SK-N-SH (cell line): ENCODE measurements at regions not wholly inside any gene's neighbourhood (a gene's known extent, or its start where the extent isn't known, plus 50 kb on each side); places are given as distances from the start of the nearest gene placed in this dataset.

Experiments used
- CTCF ChIA-PET: fragments of 300-600, 350-600 bp; formaldehyde crosslinking; extraction: SDS; loops from one replicate; lab custom pipeline; 2021; lab: Yijun Ruan, JAX
- POLR2A ChIA-PET: fragments of 350-600 bp; sonication (Branson Sonifier 250); formaldehyde crosslinking; extraction: SDS; loops from one replicate; lab custom pipeline; 2020; ENCODE audit warnings: antibody characterized with exemption, inconsistent platforms; lab: Yijun Ruan, JAX
- DNase-seq: peaks from one replicate; pipeline ENCODE4 v3.0.0; 2012
- H2AFZ ChIP-seq: fragments of 200-600 bp; sonication (generic); 2 replicates; pipeline ENCODE4 v1.8.1; 2016; ENCODE audit warnings: antibody characterized with exemption, mild to moderate bottlenecking, low read depth
- H3F3A ChIP-seq: fragments of 200-600 bp; sonication (generic); replicated peaks from 2 replicates; pipeline ENCODE3; 2016; ENCODE audit warnings: antibody characterized with exemption, mild to moderate bottlenecking; ENCODE audit not compliant: insufficient read depth
- H3K27ac ChIP-seq, 2 experiments: fragments of 200-500 bp in 1 of 2; fragments of 200-600 bp in 1 of 2; sonication (Bioruptor generic) in 1 of 2; sonication (generic), shearing (Covaris generic) in 1 of 2; 2 replicates each; pipeline versions ENCODE4 v1.5.1 to v1.6.1; 2014 to 2016; ENCODE audit warnings: low read depth in 2 of 2, inconsistent platforms in 1 of 2, low read length in 1 of 2, mild to moderate bottlenecking in 1 of 2, mixed read lengths in 1 of 2
- H3K27me3 ChIP-seq: fragments of 200-600 bp; sonication (generic), shearing (Covaris generic); 2 replicates; pipeline ENCODE4 v1.6.1; 2016; ENCODE audit warnings: mixed run types; ENCODE audit not compliant: insufficient read depth
- H3K36me3 ChIP-seq, 2 experiments: fragments of 200-500 bp in 1 of 2; fragments of 200-600 bp in 1 of 2; sonication (Bioruptor generic) in 1 of 2; sonication (generic) in 1 of 2; replicated peaks in 1 of 2; 2 replicates each; pipeline versions ENCODE3 to v1.5.1; 2014 to 2016; ENCODE audit warnings: low read length in 1 of 2, mild to moderate bottlenecking in 1 of 2; ENCODE audit not compliant: insufficient read depth in 2 of 2, control insufficient read depth in 1 of 2
- H3K4me1 ChIP-seq, 2 experiments: fragments of 200-500 bp in 1 of 2; fragments of 200-600 bp in 1 of 2; sonication (Bioruptor generic) in 1 of 2; sonication (generic), shearing (Covaris generic) in 1 of 2; 2 replicates each; pipeline versions ENCODE4 v1.5.1 to v1.6.1; 2014 to 2016; ENCODE audit warnings: low read depth in 1 of 2, low read length in 1 of 2, mixed run types in 1 of 2; ENCODE audit not compliant: insufficient read depth in 2 of 2, control insufficient read depth in 1 of 2
- H3K4me2 ChIP-seq: fragments of 200-600 bp; sonication (generic), shearing (Covaris generic); 2 replicates; pipeline ENCODE4 v1.6.1; 2017; ENCODE audit warnings: mixed run types
- H3K4me3 ChIP-seq, 2 experiments: fragments of 200-500 bp in 1 of 2; fragments of 200-600 bp in 1 of 2; sonication (Bioruptor generic) in 1 of 2; sonication (generic), shearing (Covaris generic) in 1 of 2; 2 replicates each; pipeline versions ENCODE4 v1.5.1 to v1.8.1; 2014 to 2016; ENCODE audit warnings: low read depth in 2 of 2, inconsistent platforms in 1 of 2, low read length in 1 of 2, mild to moderate bottlenecking in 1 of 2, mixed read lengths in 1 of 2, moderate library complexity in 1 of 2
- H3K79me2 ChIP-seq: fragments of 200-600 bp; sonication (generic); 2 replicates; pipeline ENCODE4 v1.8.1; 2017; ENCODE audit warnings: mild to moderate bottlenecking; ENCODE audit not compliant: insufficient read depth
- H3K9ac ChIP-seq: fragments of 200-600 bp; sonication (generic); 2 replicates; pipeline ENCODE4 v1.6.1; 2017; ENCODE audit warnings: mixed run types
- H3K9me2 ChIP-seq: fragments of 200-600 bp; sonication (generic); 2 replicates; pipeline ENCODE4 v1.6.1; 2017; ENCODE audit warnings: mixed run types
- H3K9me3 ChIP-seq: fragments of 200-600 bp; sonication (generic); 2 replicates; pipeline ENCODE4 v1.6.1; 2017; ENCODE audit warnings: mixed run types, mild to moderate bottlenecking, moderate library complexity
- H4K20me1 ChIP-seq: fragments of 200-600 bp; sonication (generic); 2 replicates; pipeline ENCODE4 v1.6.1; 2017; ENCODE audit warnings: mild to moderate bottlenecking, mixed run types; ENCODE audit not compliant: insufficient read depth
- CHD2 ChIP-seq: fragments of 150-350 bp; IDR thresholded peaks from 2 replicates; pipeline ENCODE4 v1.6.1; 2018; ENCODE audit warnings: low read length; ENCODE audit not compliant: partially characterized antibody
- EP300 ChIP-seq, 2 experiments: IDR thresholded peaks; 2 replicates each; pipeline versions ENCODE4 v1.4.0 to v1.6.1; 2012; ENCODE audit warnings: borderline replicate concordance in 1 of 2, low read depth in 1 of 2, low read length in 1 of 2
- FOXJ3 ChIP-seq: sonication (generic); formaldehyde crosslinking; IDR thresholded peaks from 2 replicates; pipeline ENCODE4 v1.5.1; 2020; ENCODE audit warnings: mild to moderate bottlenecking, missing genetic modification reagents
- FOXM1 ChIP-seq: IDR thresholded peaks from 2 replicates; pipeline ENCODE4 v1.4.0; 2012; ENCODE audit warnings: low read depth, mild to moderate bottlenecking
- GATA2 ChIP-seq: sonication (generic); formaldehyde crosslinking; IDR thresholded peaks from 2 replicates; pipeline ENCODE4 v1.5.0; 2020; ENCODE audit warnings: mild to moderate bottlenecking, missing genetic modification reagents
- MEF2A ChIP-seq: IDR thresholded peaks from 2 replicates; pipeline ENCODE4 v1.4.0; 2012; ENCODE audit warnings: low read depth, borderline replicate concordance
- NFIC ChIP-seq: IDR thresholded peaks from 2 replicates; pipeline ENCODE4 v1.4.0; 2012; ENCODE audit warnings: borderline replicate concordance
- RCOR1 ChIP-seq: fragments of 150-350 bp; IDR thresholded peaks from 2 replicates; pipeline ENCODE4 v1.6.1; 2017; ENCODE audit warnings: antibody characterized with exemption, low read length
- SIN3A ChIP-seq: IDR thresholded peaks from 2 replicates; pipeline ENCODE4 v1.6.1; 2012; ENCODE audit warnings: low read depth, mild to moderate bottlenecking, low read length, moderate library complexity, borderline replicate concordance
- TAF1 ChIP-seq: IDR thresholded peaks from 2 replicates; pipeline ENCODE4 v1.6.1; 2012; ENCODE audit warnings: low read depth, mild to moderate bottlenecking, low read length, moderate library complexity, borderline replicate concordance
- TCF12 ChIP-seq: IDR thresholded peaks from 2 replicates; pipeline ENCODE4 v1.4.0; 2012
- YY1 ChIP-seq: IDR thresholded peaks from 2 replicates; pipeline ENCODE4 v1.4.0; 2012; ENCODE audit warnings: low read depth, mild to moderate bottlenecking
- WGBS: methylation state at CpG from one replicate; pipeline ENCODE4 v1.1.6; 2017; ENCODE audit warnings: low lambda C conversion rate; 5-methylcytosine and 5-hydroxymethylcytosine counted together
- TF ChIP-seq, protein P1 (sequence below): IDR thresholded peaks from 2 replicates; pipeline ENCODE4 v1.4.0; 2012; ENCODE audit warnings: low read depth, borderline replicate concordance
- TF ChIP-seq, protein P2 (sequence below): IDR thresholded peaks from 2 replicates; pipeline ENCODE4 v1.6.1; 2012; ENCODE audit warnings: mild to moderate bottlenecking, low read depth, low read length, moderate library complexity

DNA sequence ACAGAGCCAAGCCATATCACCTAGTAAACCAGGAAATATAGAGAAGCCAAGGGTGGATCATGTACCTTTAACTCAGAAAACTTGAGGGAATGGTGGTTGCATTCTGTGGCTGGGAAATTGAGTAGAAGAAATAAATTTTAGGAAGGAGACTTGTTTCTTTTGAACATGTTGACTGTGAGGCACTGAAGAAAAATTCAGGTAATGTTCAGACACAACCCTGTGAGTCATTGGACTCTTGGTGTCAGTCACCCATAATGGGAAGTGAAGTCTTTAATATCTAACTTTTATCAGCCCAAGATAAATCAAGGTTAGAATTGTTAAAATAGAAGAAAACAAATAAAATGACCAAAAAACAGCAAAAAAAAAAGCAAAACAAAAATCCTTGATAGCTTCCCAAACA lies 98.8 kb upstream of the GRIK2 start (continued):
- TF ChIP-seq TAF1 = no peak

DNA sequence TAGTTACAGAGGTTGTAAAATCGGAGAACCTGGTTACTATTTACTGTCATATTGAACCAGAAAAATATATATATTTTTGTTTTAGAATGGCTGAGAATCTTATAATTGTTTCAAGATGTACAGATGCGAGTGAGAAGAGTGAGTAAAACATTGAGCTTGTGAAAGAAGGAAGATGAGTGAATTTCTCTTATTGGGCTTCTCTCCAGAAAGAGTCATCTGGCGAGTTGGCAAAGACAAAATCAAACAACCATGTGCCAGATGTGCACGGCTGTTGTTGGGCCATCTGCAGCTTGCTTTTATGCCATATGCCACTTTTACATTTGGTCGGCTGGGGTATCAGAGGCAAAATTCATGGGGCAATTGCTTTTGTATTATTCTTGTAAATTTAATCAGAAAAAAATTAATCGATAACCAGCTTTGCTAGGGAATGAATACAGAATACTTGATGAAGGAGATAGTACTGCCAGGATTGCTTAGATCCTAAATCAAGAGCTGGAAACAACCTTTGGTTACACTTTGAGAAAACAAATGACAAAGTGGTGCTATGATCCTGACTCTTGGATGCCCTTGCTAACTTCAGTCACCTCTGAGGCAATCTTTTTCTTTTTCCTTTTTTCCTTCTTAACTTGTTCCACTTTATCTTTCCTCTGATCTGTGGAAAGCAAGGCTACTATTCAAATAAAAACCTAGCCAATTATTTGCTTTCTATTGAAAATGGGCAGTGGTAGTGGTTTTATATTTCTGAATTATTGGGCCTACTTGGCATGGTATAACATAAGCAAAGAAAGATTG lies 97.1 kb upstream of the GRIK2 start:
- no peaks in the 10 kb centered on the region for H3F3A ChIP-seq
- H3K9ac ChIP-seq = no peak overlapping the region
- no peak overlapping the region for H3K4me3 ChIP-seq
- H3K27ac ChIP-seq = peak overlapping the region in 1 of 2 experiments; percentile 50; a peak in 2 of 4 replicates
- no peaks in the 10 kb centered on the region for H4K20me1 ChIP-seq
- 4% methylated on average over 6 of the region's 6 CpGs for WGBS
- peak; percentile 72 for TF ChIP-seq RCOR1
- 0 out of 2 replicates have a peak, but pooled peaks have one; percentile 30 for TF ChIP-seq TCF12
- peak; percentile 25; the same call in 1 of the 2 replicates for TF ChIP-seq GATA2 (CRISPR knock-in tag)
- TF ChIP-seq EP300 (IDR thresholded peaks at IDR 0.05; ENCODE audit: borderline replicate concordance in 1 of 2, low read depth in 1 of 2, low read length in 1 of 2) = peak in 1 of 2 experiments; percentile 80; a peak in 2 of 4 replicates
- TF ChIP-seq NFIC = no peak
- TF ChIP-seq CHD2 = peak; percentile 74
- TF ChIP-seq MEF2A = no peak
- TF ChIP-seq, all 33 proteins: peak for 5
- Histone ChIP-seq H3K4me2 (no peak overlapping the region), H2AFZ (no peak overlapping the region), H3K4me1 (peaks cover 0 to 2% of the 10 kb centered on the region in 2 experiments; a peak in 1 of 4 replicates), H3K79me2 (no peaks in the 10 kb centered on the region), H3K36me3 (no peaks in the 10 kb centered on the region), H3K9me3 (no peaks in the 10 kb centered on the region), H3K9me2 (no peaks in the 10 kb centered on the region), H3K27me3 (no peaks in the 10 kb centered on the region)
- ChIA-PET CTCF (interaction anchor here (1.0 kb wide), 1 partner anchor 21 kb away, joined by 3 read pairs; no protein-coding TSS in a partner anchor), POLR2A (no interaction called here)
- peak; percentile 41 for DNase-seq

DNA sequence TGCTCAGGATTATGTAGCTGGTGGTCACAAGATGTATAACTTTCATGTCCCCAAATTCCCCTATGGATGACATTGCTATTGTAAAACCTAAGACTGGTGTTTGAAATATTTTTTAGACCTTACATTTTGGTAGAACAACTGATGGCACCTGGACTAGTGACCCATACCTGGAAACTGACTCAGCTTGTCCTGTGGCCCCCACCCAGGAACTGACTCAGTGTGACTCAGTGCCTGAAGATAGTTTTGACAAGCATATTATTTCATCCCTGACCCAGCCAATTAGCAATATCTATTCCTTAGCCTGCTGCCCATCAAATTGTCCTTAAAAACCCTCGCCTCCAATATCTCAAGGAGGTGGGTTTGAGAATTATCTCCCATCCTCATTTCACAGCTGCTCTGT lies 90.9 kb upstream of the GRIK2 start:
- no peak for DNase-seq
- no peaks in the 10 kb centered on the region for H3F3A ChIP-seq
- CTCF ChIA-PET = no interaction called here
- WGBS = 17% methylated on average over 1 of the region's 1 CpG
- no peaks in the 10 kb centered on the region for H3K9me2 ChIP-seq
- H3K4me1 ChIP-seq = no peaks in the 10 kb centered on the region
- POLR2A ChIA-PET = no interaction called here
- no peak overlapping the region for H3K27ac ChIP-seq
- no peaks in the 10 kb centered on the region for H3K9me3 ChIP-seq
- no peaks in the 10 kb centered on the region for H3K27me3 ChIP-seq
- H2AFZ ChIP-seq = no peak overlapping the region
- no peak overlapping the region for H3K4me3 ChIP-seq
- H4K20me1 ChIP-seq = no peaks in the 10 kb centered on the region
- no peaks in the 10 kb centered on the region for H3K36me3 ChIP-seq
- no peaks in the 10 kb centered on the region for H3K79me2 ChIP-seq
- H3K9ac ChIP-seq = no peak overlapping the region
- no peak overlapping the region for H3K4me2 ChIP-seq
- TF ChIP-seq RCOR1 (no peak), EP300 (IDR thresholded peaks at IDR 0.05; ENCODE audit: borderline replicate concordance in 1 of 2, low read depth in 1 of 2, low read length in 1 of 2) (no peak), YY1 (no peak), TCF12 (no peak), FOXM1 (no peak)
- TF ChIP-seq, all 33 proteins: peak for 0

DNA sequence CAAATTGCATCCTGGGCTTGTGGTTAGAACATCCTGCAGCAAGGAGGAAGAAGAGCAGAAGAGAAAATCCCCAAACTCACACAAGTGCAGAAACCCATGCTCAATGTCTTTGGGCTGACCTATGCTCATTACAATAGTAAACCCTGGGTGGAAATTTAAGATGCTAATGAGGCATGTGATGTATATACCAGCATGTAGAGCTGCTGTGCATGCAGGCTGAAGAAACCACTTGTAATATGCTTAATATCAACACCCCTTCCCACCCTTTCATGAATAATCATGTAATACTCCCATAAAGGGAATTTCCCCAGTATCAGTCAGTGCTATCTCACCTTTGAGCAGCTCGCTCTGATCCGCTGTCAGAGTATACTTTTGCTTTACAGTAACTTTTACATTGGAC lies 90.0 kb upstream of the GRIK2 start:
- H3K27me3 ChIP-seq = no peaks in the 10 kb centered on the region
- no peak overlapping the region for H3K4me3 ChIP-seq
- H3K9me3 ChIP-seq = no peaks in the 10 kb centered on the region
- no peak for DNase-seq
- no peak overlapping the region for H2AFZ ChIP-seq
- ChIA-PET CTCF (no interaction called here), POLR2A (no interaction called here)
- no peaks in the 10 kb centered on the region for H3K36me3 ChIP-seq
- no peak overlapping the region for H3K4me2 ChIP-seq
- no peaks in the 10 kb centered on the region for H3K9me2 ChIP-seq
- no peak overlapping the region for H3K27ac ChIP-seq
- H3F3A ChIP-seq = no peaks in the 10 kb centered on the region
- H3K9ac ChIP-seq = no peak overlapping the region
- no peaks in the 10 kb centered on the region for H4K20me1 ChIP-seq
- H3K4me1 ChIP-seq = no peaks in the 10 kb centered on the region
- WGBS = 52% methylated on average over 2 of the region's 2 CpGs
- no peaks in the 10 kb centered on the region for H3K79me2 ChIP-seq
- no peak for TF ChIP-seq SIN3A
- TF ChIP-seq FOXJ3 = no peak
- TF ChIP-seq, protein P1, sequence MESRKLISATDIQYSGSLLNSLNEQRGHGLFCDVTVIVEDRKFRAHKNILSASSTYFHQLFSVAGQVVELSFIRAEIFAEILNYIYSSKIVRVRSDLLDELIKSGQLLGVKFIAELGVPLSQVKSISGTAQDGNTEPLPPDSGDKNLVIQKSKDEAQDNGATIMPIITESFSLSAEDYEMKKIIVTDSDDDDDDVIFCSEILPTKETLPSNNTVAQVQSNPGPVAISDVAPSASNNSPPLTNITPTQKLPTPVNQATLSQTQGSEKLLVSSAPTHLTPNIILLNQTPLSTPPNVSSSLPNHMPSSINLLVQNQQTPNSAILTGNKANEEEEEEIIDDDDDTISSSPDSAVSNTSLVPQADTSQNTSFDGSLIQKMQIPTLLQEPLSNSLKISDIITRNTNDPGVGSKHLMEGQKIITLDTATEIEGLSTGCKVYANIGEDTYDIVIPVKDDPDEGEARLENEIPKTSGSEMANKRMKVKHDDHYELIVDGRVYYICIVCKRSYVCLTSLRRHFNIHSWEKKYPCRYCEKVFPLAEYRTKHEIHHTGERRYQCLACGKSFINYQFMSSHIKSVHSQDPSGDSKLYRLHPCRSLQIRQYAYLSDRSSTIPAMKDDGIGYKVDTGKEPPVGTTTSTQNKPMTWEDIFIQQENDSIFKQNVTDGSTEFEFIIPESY = no peak
- TF ChIP-seq CHD2 = no peak
- TF ChIP-seq YY1 = no peak
- TF ChIP-seq, protein P2, sequence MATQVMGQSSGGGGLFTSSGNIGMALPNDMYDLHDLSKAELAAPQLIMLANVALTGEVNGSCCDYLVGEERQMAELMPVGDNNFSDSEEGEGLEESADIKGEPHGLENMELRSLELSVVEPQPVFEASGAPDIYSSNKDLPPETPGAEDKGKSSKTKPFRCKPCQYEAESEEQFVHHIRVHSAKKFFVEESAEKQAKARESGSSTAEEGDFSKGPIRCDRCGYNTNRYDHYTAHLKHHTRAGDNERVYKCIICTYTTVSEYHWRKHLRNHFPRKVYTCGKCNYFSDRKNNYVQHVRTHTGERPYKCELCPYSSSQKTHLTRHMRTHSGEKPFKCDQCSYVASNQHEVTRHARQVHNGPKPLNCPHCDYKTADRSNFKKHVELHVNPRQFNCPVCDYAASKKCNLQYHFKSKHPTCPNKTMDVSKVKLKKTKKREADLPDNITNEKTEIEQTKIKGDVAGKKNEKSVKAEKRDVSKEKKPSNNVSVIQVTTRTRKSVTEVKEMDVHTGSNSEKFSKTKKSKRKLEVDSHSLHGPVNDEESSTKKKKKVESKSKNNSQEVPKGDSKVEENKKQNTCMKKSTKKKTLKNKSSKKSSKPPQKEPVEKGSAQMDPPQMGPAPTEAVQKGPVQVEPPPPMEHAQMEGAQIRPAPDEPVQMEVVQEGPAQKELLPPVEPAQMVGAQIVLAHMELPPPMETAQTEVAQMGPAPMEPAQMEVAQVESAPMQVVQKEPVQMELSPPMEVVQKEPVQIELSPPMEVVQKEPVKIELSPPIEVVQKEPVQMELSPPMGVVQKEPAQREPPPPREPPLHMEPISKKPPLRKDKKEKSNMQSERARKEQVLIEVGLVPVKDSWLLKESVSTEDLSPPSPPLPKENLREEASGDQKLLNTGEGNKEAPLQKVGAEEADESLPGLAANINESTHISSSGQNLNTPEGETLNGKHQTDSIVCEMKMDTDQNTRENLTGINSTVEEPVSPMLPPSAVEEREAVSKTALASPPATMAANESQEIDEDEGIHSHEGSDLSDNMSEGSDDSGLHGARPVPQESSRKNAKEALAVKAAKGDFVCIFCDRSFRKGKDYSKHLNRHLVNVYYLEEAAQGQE = no peak
